Retinal pigment epithelial cell (primary cell): ENCODE measurements at regions not wholly inside any gene's neighbourhood (a gene's known extent, or its start where the extent isn't known, plus 50 kb on each side); places are given as distances from the start of the nearest gene placed in this dataset.

Experiments
- DNase-seq: peaks from one replicate; pipeline ENCODE4 v3.0.0-alpha.2; 2010; ENCODE audit warnings: low read depth
- H3K4me3 ChIP-seq: 2 replicates; pipeline ENCODE4 v1.5.1; 2011; ENCODE audit warnings: mild to moderate bottlenecking, low read length, control low read depth, moderate library complexity
- CTCF ChIP-seq: conservative IDR thresholded peaks from 2 replicates; pipeline ENCODE4 v1.5.1; 2011; ENCODE audit warnings: low read depth, low read length, control low read depth, inconsistent platforms

- no peak overlapping the region for H3K4me3 ChIP-seq
- no peak for TF ChIP-seq CTCF
- no peak for DNase-seq
Observed at GRCh38 chr4:144318797-144319196, 178.3 kb upstream of the GYPA start.

GRCh38 chr4:144336633-144337032 lies 196.1 kb upstream of the GYPA start:
- no peak overlapping the region for H3K4me3 ChIP-seq
- no peak for TF ChIP-seq CTCF
- no peak for DNase-seq

- TF ChIP-seq CTCF: no peak
- no peak for DNase-seq
- no peak overlapping the region for H3K4me3 ChIP-seq
Observed at GRCh38 chr4:144338148-144338547, 197.6 kb upstream of the GYPA start.

GRCh38 chr4:144338834-144339233 lies 198.3 kb upstream of the GYPA start:
- DNase-seq: no peak
- no peak for TF ChIP-seq CTCF
- no peak overlapping the region for H3K4me3 ChIP-seq

- TF ChIP-seq CTCF: no peak
- no peak overlapping the region for H3K4me3 ChIP-seq
- no peak for DNase-seq
Observed at GRCh38 chr4:144340931-144341330, 200.4 kb upstream of the GYPA start.

GRCh38 chr4:144342949-144343760 lies 202.6 kb upstream of the GYPA start:
- TF ChIP-seq CTCF: no peak
- no peak for DNase-seq
- no peak overlapping the region for H3K4me3 ChIP-seq

- TF ChIP-seq CTCF: no peak
- no peak overlapping the region for H3K4me3 ChIP-seq
- DNase-seq: no peak
Observed at GRCh38 chr4:144347121-144347520, 206.6 kb upstream of the GYPA start.
